GM19455 (cell line): ENCODE measurements at regions not wholly inside any gene's neighbourhood (a gene's known extent, or its start where the extent isn't known, plus 50 kb on each side); places are given as distances from the start of the nearest gene placed in this dataset.
"Not testable (repeated sequence)": the region's sequence is repeated elsewhere in the genome, so short reads cannot be mapped to it uniquely, and the experiment has no call there.

Source experiments
- ATAC-seq: cut with Tn5 transposase; IDR thresholded peaks from one replicate; pipeline ENCODE4 v1.9.1; 2021; ENCODE audit not compliant: unreplicated experiment

DNA sequence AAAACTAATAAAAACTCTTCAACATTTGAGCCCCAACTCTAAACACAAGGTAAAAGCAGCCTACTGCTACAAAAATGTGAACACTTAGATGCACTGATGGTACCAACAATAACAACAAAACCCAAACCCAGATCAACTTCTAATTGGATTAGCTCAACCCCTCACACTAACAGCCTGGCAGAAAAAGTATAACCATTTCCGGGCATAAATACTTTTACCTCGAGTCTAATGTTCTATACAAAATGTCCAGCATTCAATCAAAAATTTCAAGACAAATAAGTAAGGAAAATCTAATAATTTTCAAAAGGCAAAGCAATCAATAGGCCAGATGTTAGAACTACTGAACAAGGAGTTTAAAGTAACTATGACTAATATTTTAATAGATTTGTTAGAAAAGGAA, 303.3 kb downstream of the ARRDC4 start:
- ATAC-seq = no peak

GRCh38 chr15:98266295-98266694, 305.8 kb downstream of the ARRDC4 start:
- no peak for ATAC-seq

GRCh38 chr15:98268163-98268562, 307.7 kb downstream of the ARRDC4 start:
- no peak for ATAC-seq

- no peak for ATAC-seq
Observed at GRCh38 chr15:98272625-98273024, 312.1 kb downstream of the ARRDC4 start.

DNA sequence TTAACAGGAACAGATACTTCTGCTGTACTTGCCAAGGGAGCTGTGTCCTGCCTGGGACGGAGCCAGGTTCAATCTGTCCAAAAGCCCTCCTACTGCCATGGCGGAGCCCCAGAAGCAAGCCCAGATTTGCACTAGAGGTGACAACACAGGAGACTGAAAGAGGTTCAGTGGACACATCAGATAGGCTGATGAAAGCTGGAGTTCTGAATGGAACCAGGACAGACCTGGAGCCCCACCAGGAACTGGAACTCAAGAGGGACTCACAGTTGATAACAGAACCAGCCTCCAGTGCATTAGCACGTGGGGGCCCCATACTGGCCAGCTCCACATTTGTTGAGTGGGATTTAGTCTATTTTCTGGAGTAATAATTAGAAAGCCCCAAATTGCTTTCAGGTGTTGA, 315.5 kb downstream of the ARRDC4 start:
- no peak for ATAC-seq

DNA sequence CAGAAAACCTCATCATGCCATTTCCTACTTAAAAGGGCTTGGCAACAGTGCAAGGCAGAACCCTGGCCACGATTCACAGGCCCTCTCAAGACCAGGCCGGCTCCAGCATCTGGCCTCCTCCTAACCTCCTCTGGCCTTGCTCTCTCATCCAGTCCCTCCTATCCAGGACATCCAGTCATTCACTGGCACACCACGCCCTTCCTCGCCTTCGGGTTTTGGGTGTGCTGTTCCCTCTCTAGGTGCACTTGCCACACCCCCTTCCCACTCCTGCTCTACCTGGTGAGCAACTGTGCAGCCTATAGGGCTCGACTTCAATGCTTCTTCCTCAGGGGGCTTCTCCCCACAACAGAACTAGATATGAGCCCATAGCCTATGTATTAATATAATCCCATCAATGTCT, 317.1 kb downstream of the ARRDC4 start:
- no peak for ATAC-seq

GRCh38 chr15:98280284-98280975, 319.9 kb downstream of the ARRDC4 start:
- no peak for ATAC-seq

DNA sequence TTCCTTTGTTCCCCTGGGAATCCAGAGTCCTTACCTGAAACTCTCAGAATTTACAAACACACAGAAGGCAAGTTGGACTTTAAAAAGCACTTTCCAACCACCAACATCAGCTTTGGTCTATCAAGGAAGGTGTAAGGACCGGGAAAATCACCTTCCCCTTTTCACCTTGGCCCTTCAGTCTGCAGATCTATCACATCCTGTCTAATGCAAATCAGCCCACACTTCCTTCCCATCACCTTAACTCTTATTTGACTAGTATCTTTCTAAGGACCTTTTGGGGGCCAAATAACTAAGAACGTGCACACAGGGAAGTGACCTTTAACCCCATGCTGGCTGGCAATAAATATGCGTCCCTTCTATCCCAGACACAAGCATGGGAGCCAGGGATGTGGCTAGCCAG, 320.6 kb downstream of the ARRDC4 start:
- no peak for ATAC-seq

- ATAC-seq = no peak
Observed at GRCh38 chr15:98282656-98283332, 322.3 kb downstream of the ARRDC4 start.

DNA sequence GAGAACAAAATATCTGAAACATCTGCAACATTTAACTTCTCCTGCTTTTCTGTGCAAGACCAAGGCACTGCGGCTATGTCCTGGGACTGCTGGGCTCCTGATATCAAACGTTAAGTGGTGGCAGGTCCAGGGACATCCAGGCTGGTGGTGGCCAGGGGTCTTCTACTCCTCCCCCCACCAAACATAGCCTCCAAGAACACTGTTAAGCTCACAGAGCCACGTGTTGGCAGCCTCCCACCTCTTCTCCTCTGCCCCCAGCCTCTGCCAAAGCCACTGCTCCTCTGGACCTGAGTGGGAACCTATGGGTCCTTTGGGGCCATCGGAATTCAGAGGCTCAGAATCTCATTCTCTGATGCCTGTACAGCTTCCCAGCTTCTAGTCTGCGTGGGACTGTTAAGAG, 325.7 kb downstream of the ARRDC4 start:
- no peak for ATAC-seq

- ATAC-seq = no peak
Observed at GRCh38 chr15:98286831-98287230, 326.3 kb downstream of the ARRDC4 start.

GRCh38 chr15:98288091-98288590, 327.6 kb downstream of the ARRDC4 start:
- ATAC-seq = no peak

GRCh38 chr15:98289747-98290146, 329.2 kb downstream of the ARRDC4 start:
- ATAC-seq = no peak

DNA sequence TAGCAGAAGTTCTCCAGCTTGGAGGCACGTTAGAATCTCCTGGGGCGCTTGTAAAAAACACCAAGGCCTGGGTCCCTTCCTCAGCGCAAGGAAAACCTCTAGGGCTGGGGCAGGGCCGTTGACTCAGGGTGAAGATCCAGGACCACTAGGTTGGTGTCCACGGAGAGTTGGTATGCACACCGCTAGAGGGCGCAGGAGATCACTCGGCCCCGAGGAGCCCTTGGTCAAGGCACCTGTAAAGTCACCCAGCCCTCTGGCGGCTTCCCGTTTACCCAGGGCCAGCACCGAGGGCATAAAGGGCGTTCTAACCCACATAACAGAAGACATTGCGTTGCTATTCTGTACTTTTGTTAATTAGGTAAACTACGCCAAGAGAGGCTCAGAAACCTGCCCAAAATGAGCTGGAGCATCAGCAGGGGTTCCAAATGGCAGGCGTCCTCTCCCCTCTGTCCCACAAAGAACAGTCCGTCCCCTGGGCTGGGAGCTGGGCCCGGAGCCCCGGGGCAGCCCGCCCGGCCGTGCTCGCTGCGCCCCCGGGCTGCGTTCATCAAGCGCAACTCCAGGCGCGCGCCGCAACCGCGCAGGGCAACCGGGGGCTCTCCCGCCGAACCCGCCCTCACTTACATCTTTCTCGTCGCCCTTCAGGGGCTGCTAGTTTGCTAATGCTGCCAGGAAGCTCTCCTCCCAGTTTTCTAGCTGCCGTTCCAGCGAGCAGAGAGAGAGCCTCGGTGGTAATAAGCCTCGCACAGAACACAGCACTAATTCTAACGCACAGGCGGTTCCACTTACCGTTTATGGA, 332.1 kb downstream of the ARRDC4 start:
- ATAC-seq = no peak

- no peak for ATAC-seq
Observed at GRCh38 chr15:98294126-98294525, 333.6 kb downstream of the ARRDC4 start.

DNA sequence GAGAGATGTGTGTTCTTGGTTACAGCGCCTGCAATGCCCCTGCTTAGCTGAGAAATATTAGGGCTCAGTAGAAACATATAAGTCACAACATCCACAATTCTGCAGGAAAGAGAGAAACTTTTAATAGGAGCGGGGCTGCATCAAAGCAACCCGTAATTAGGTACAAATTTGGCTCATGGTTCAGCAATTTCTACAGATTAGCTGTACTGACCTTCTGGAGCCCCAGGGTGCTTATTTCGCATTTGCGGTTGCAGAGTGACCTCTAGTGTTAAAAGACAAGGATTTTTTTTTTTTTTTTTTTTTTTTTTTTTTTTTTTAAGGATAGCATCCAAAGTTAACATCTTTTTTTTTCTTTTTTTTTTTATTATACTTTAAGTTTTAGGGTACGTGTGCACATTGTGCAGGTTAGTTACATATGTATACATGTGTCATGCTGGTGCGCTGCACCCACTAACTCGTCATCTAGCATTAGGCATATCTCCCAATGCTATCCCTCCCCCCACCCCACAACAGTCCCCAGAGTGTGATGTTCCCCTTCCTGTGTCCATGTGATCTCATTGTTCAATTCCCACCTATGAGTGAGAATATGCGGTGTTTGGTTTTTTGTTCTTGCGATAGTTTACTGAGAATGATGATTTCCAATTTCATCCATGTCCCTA, 334.7 kb downstream of the ARRDC4 start:
- not testable (repeated sequence) for ATAC-seq

- no peak for ATAC-seq
Observed at GRCh38 chr15:98296653-98297052, 336.1 kb downstream of the ARRDC4 start.

GRCh38 chr15:98304371-98304770, 343.9 kb downstream of the ARRDC4 start:
- ATAC-seq = no peak

DNA sequence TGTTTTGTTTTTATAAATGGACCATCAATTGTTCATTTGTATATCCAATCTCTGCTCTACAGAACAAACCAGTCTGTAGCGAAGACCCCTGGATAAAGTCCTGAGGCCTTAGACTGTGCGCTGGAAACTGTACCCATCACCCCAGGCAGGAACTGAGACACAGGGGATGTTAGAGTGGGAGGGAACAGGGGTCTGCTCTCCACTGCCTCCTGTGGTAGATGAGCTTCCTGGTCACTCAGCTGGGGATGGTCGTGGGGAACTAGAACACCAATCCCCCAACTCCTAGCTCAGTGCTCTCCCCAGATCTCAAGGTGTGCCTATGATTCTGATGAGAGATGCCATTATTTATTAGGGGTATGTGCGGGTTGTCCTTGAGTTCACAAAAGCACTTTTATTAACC, 340.2 kb upstream of the IGF1R start:
- ATAC-seq = no peak

DNA sequence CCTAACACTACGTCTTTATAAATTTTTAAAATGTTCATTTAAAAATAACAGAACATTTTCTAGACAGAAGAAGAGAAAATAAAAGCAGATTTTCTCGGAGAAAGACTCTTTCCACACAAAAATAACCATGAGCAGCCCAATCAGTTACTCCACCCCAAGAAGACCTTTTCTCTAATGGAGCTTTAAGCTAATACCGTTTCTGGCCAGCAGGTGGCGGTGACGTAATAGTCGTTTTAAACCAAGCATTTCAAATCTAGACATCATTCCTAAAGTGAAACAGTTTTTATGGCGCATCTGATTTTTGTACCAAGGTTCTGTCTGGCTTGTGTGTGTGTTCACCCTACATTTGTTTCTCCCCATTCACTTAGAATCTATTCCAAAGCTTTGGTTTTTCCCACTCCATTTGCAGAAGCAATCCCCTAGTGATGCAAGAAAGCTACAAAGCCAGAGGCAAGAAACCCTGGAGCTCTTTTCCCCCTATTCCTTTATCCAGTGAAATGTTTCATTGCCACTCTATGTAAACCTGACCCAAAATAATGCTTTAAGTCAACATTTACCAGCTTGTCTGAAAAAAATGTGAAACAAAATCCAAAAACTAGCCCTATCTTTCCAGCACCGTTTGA, 336.7 kb upstream of the IGF1R start:
- peak; percentile 88 for ATAC-seq

GRCh38 chr15:98312913-98313312, 335.4 kb upstream of the IGF1R start:
- no peak for ATAC-seq
